ENCODE measurements at regions not wholly inside any gene's neighbourhood (a gene's known extent, or its start where the extent isn't known, plus 50 kb on each side); places are given as distances from the start of the nearest gene placed in this dataset.

GRCh38 chr5:158478139-158478538 lies 619.2 kb upstream of the CLINT1 start:
- no peak overlapping the region for H3K4me3 ChIP-seq (ENCODE audit: low read depth, low read length)
- TF ChIP-seq CTCF (IDR thresholded peaks at IDR 0.05; ENCODE audit: low read depth, low read length, missing control alignments): no peak
- no peak for DNase-seq (ENCODE audit: low read depth)

GRCh38 chr5:158477214-158477613 lies 618.3 kb upstream of the CLINT1 start:
- no peak for DNase-seq (ENCODE audit: low read depth)
- no peak for TF ChIP-seq CTCF (IDR thresholded peaks at IDR 0.05; ENCODE audit: low read depth, low read length, missing control alignments)
- H3K4me3 ChIP-seq (ENCODE audit: low read depth, low read length): no peak overlapping the region

GRCh38 chr5:158473016-158473635 lies 614.2 kb upstream of the CLINT1 start:
- H3K4me3 ChIP-seq (ENCODE audit: low read depth, low read length): no peak overlapping the region
- no peak for TF ChIP-seq CTCF (IDR thresholded peaks at IDR 0.05; ENCODE audit: low read depth, low read length, missing control alignments)
- no peak for DNase-seq (ENCODE audit: low read depth)

GRCh38 chr5:158471535-158471924 lies 612.6 kb upstream of the CLINT1 start:
- no peak for TF ChIP-seq CTCF (IDR thresholded peaks at IDR 0.05; ENCODE audit: low read depth, low read length, missing control alignments)
- H3K4me3 ChIP-seq (ENCODE audit: low read depth, low read length): no peak overlapping the region
- no peak for DNase-seq (ENCODE audit: low read depth)

- no peak for DNase-seq (ENCODE audit: low read depth)
- TF ChIP-seq CTCF (IDR thresholded peaks at IDR 0.05; ENCODE audit: low read depth, low read length, missing control alignments): no peak
- H3K4me3 ChIP-seq (ENCODE audit: low read depth, low read length): no peak overlapping the region
Observed at GRCh38 chr5:158470764-158471534, 612.0 kb upstream of the CLINT1 start.

GRCh38 chr5:158468444-158468843 lies 609.5 kb upstream of the CLINT1 start:
- TF ChIP-seq CTCF (IDR thresholded peaks at IDR 0.05; ENCODE audit: low read depth, low read length, missing control alignments): no peak
- no peak for DNase-seq (ENCODE audit: low read depth)
- H3K4me3 ChIP-seq (ENCODE audit: low read depth, low read length): no peak overlapping the region

GRCh38 chr5:158466191-158466590 lies 607.2 kb upstream of the CLINT1 start:
- no peak overlapping the region for H3K4me3 ChIP-seq (ENCODE audit: low read depth, low read length)
- no peak for DNase-seq (ENCODE audit: low read depth)
- no peak for TF ChIP-seq CTCF (IDR thresholded peaks at IDR 0.05; ENCODE audit: low read depth, low read length, missing control alignments)

Measured in GM12864 (cell line).